Mesenchymal stem cell (in vitro differentiated cells and primary cell): ENCODE measurements at regions not wholly inside any gene's neighbourhood (a gene's known extent, or its start where the extent isn't known, plus 50 kb on each side); places are given as distances from the start of the nearest gene placed in this dataset.
"Not testable (repeated sequence)": the region's sequence is repeated elsewhere in the genome, so short reads cannot be mapped to it uniquely, and the experiment has no call there.

Source experiments
- DNase-seq: peaks from one replicate; pipeline ENCODE4 v3.0.0-alpha.2; 2013
- H2AFZ ChIP-seq: one replicate; pipeline ENCODE4 v1.6.1; 2013; ENCODE audit warnings: low read depth, mild to moderate bottlenecking, control low read depth, inconsistent platforms, low read length, moderate library complexity
- H2AK5ac ChIP-seq: 2 replicates; pipeline ENCODE4 v1.6.1; 2013; ENCODE audit warnings: low read length, moderate library complexity, mild to moderate bottlenecking, inconsistent platforms; ENCODE audit not compliant: severe bottlenecking
- H2BK120ac ChIP-seq: one replicate; pipeline ENCODE4 v1.6.1; 2013; ENCODE audit warnings: low read depth, mild to moderate bottlenecking, inconsistent platforms, low read length, moderate library complexity
- H2BK12ac ChIP-seq, 2 experiments: one replicate each; pipeline ENCODE4 v1.6.1; 2013; ENCODE audit warnings: inconsistent platforms in 2 of 2, low read length in 2 of 2, mild to moderate bottlenecking in 2 of 2, moderate library complexity in 2 of 2, control low read depth in 1 of 2
- H2BK15ac ChIP-seq: one replicate; pipeline ENCODE4 v1.6.1; 2013; ENCODE audit warnings: mild to moderate bottlenecking, low read depth, inconsistent platforms; ENCODE audit not compliant: poor library complexity, severe bottlenecking
- H2BK5ac ChIP-seq: 2 replicates; pipeline ENCODE4 v1.6.1; 2013; ENCODE audit warnings: low read depth, mild to moderate bottlenecking, low read length, control low read depth, inconsistent platforms; ENCODE audit not compliant: poor library complexity, severe bottlenecking
- H3K14ac ChIP-seq, 2 experiments: one replicate each; pipeline ENCODE4 v1.6.1; 2013; ENCODE audit warnings: inconsistent platforms in 2 of 2, low read length in 2 of 2, control low read depth in 1 of 2, mild to moderate bottlenecking in 1 of 2, moderate library complexity in 1 of 2
- H3K18ac ChIP-seq, 2 experiments: one replicate each; pipeline ENCODE4 v1.6.1; 2013; ENCODE audit warnings: inconsistent platforms in 2 of 2, low read length in 2 of 2, control low read depth in 1 of 2, low read depth in 1 of 2, mild to moderate bottlenecking in 1 of 2
- H3K23ac ChIP-seq, 2 experiments: one replicate each; pipeline ENCODE4 v1.6.1; 2013; ENCODE audit warnings: inconsistent platforms in 2 of 2, low read length in 2 of 2, mild to moderate bottlenecking in 2 of 2, moderate library complexity in 2 of 2, control low read depth in 1 of 2
- H3K27ac ChIP-seq: 2 replicates; pipeline ENCODE4 v1.5.1; 2013; ENCODE audit warnings: mild to moderate bottlenecking, moderate library complexity, low read length, control low read depth, inconsistent platforms; ENCODE audit not compliant: poor library complexity, severe bottlenecking
- H3K27me3 ChIP-seq, 2 experiments: 2 replicates each; pipeline versions ENCODE4 v1.6.1 to v1.7.0; 2013; ENCODE audit warnings: low read length in 2 of 2, mild to moderate bottlenecking in 2 of 2, moderate library complexity in 2 of 2, control low read depth in 1 of 2, inconsistent platforms in 1 of 2; ENCODE audit not compliant: control insufficient read depth in 1 of 2, insufficient read depth in 1 of 2
- H3K36me3 ChIP-seq, 2 experiments: 2 replicates each; pipeline versions ENCODE4 v1.6.1 to v1.7.0; 2013; ENCODE audit warnings: low read length in 2 of 2, control low read depth in 1 of 2, inconsistent platforms in 1 of 2, low read depth in 1 of 2, mild to moderate bottlenecking in 1 of 2; ENCODE audit not compliant: insufficient read depth in 2 of 2, control insufficient read depth in 1 of 2
- H3K4ac ChIP-seq, 2 experiments: one replicate each; pipeline ENCODE4 v1.6.1; 2013; ENCODE audit warnings: inconsistent platforms in 2 of 2, low read length in 2 of 2, mild to moderate bottlenecking in 2 of 2, moderate library complexity in 2 of 2, control low read depth in 1 of 2, low read depth in 1 of 2
- H3K4me1 ChIP-seq: 2 replicates; pipeline ENCODE4 v1.6.1; 2013; ENCODE audit warnings: low read depth, low read length, control low read depth; ENCODE audit not compliant: control insufficient read depth, insufficient read depth
- H3K4me2 ChIP-seq: 2 replicates; pipeline ENCODE4 v1.6.1; 2013; ENCODE audit warnings: low read length, mild to moderate bottlenecking, inconsistent platforms; ENCODE audit not compliant: poor library complexity, severe bottlenecking
- H3K4me3 ChIP-seq, 2 experiments: 2 replicates each; pipeline versions ENCODE4 v1.5.1 to v1.7.0; 2013; ENCODE audit warnings: low read length in 2 of 2, mild to moderate bottlenecking in 2 of 2, control low read depth in 1 of 2, low read depth in 1 of 2; ENCODE audit not compliant: insufficient read depth in 1 of 2
- H3K79me1 ChIP-seq: replicated peaks from 2 replicates; pipeline ENCODE4 v1.6.1; 2013; ENCODE audit warnings: mild to moderate bottlenecking, control low read depth, low read length, inconsistent platforms; ENCODE audit not compliant: poor library complexity, severe bottlenecking
- H3K9ac ChIP-seq: 2 replicates; pipeline ENCODE4 v1.7.0; 2013; ENCODE audit warnings: mild to moderate bottlenecking, low read length, moderate library complexity
- H3K9me3 ChIP-seq: 2 replicates; pipeline ENCODE4 v1.7.0; 2013; ENCODE audit warnings: mild to moderate bottlenecking, low read length; ENCODE audit not compliant: control insufficient read depth
- H4K8ac ChIP-seq: one replicate; pipeline ENCODE4 v1.6.1; 2013; ENCODE audit warnings: inconsistent platforms, mild to moderate bottlenecking, low read length, moderate library complexity
- H4K91ac ChIP-seq: one replicate; pipeline ENCODE4 v1.6.1; 2013; ENCODE audit warnings: mild to moderate bottlenecking, low read length, inconsistent platforms
- WGBS: methylation state at CpG from one replicate; pipeline ENCODE4 v1.1.7; 2013; ENCODE audit warnings: mixed read lengths; 5-methylcytosine and 5-hydroxymethylcytosine counted together

DNA sequence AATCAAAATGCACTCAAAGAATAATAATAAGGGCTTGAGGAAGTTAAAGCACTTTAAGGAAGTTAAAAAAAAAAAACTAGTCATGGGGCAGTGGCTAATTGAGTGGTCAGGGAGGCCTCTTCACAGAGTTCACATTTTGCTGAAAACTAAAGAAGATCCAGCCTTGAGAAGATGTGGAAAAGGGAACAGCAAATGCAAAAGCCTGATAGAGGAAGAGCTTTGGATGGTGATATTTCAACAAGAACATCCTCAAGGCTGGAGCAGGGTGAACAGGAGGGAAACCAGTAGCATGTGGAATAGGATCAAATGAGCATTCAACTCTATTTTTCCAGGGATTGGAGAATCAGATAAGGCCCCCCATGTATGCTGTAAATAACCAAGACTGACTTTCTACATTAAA, 165.7 kb downstream of the SPATA31A6 start:
- H3K36me3 ChIP-seq = not testable (repeated sequence)

DNA sequence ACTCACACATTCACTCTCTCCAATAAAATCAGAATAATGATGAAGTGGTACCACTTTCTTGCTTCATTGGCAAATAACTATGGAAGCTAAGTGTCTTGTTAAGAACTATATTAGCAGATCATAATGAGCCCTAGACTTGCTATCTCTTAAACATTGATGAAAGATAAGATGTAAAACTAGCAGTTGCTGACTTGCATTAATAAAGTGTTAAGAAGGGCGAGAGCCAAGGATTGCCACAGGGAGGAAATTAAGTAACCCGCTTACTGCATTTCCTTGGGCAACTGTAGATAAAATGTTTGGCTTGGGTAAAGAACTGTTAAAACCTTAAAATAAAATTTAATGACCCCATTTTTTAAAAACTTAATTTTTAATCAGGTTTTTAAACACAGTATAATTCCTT, 167.0 kb downstream of the SPATA31A6 start:
- H3K27me3 ChIP-seq, H2BK120ac ChIP-seq, H3K4me3 ChIP-seq, H3K18ac ChIP-seq, H3K23ac ChIP-seq, H3K27ac ChIP-seq, H3K4me1 ChIP-seq, H3K9me3 ChIP-seq, H3K79me1 ChIP-seq, H2AFZ ChIP-seq, H4K8ac ChIP-seq, H2AK5ac ChIP-seq, H2BK15ac ChIP-seq, H3K36me3 ChIP-seq, DNase-seq, H2BK12ac ChIP-seq, H3K4me2 ChIP-seq, H3K4ac ChIP-seq, H4K91ac ChIP-seq, H3K9ac ChIP-seq, H3K14ac ChIP-seq, H2BK5ac ChIP-seq: not testable (repeated sequence)
- WGBS = no CpG with 5 or more reads among the region's 2 CpGs

More for the DNA sequence above, 165.7 kb downstream of the SPATA31A6 start:
- H3K27ac ChIP-seq, H4K8ac ChIP-seq, H2AK5ac ChIP-seq, H3K9me3 ChIP-seq, H2BK12ac ChIP-seq, H3K27me3 ChIP-seq, H3K4ac ChIP-seq, H2BK15ac ChIP-seq, DNase-seq, H3K4me1 ChIP-seq, H3K4me2 ChIP-seq, H3K18ac ChIP-seq, H2BK5ac ChIP-seq, H3K23ac ChIP-seq, H3K9ac ChIP-seq, H2AFZ ChIP-seq, H3K14ac ChIP-seq, H3K79me1 ChIP-seq, H2BK120ac ChIP-seq, H3K4me3 ChIP-seq, H4K91ac ChIP-seq: not testable (repeated sequence)

- 40% methylated on average over 18 of the region's 40 CpGs for WGBS
- H3K79me1 ChIP-seq, H4K91ac ChIP-seq, H3K9ac ChIP-seq, H3K14ac ChIP-seq, H3K4me1 ChIP-seq, H2AFZ ChIP-seq, H3K9me3 ChIP-seq, H3K18ac ChIP-seq, H3K23ac ChIP-seq, H2AK5ac ChIP-seq, H3K27me3 ChIP-seq, H2BK12ac ChIP-seq, H2BK15ac ChIP-seq, H3K4ac ChIP-seq, DNase-seq, H4K8ac ChIP-seq, H3K27ac ChIP-seq, H2BK5ac ChIP-seq, H3K4me3 ChIP-seq, H3K4me2 ChIP-seq, H2BK120ac ChIP-seq, H3K36me3 ChIP-seq: not testable (repeated sequence)
Measured at GRCh38 chr9:42357604-42358373, 174.3 kb downstream of the SPATA31A6 start.

GRCh38 chr9:42358626-42359247, 175.3 kb downstream of the SPATA31A6 start:
- H2BK5ac ChIP-seq, H3K4ac ChIP-seq, H3K4me1 ChIP-seq, H3K27me3 ChIP-seq, H3K4me3 ChIP-seq, H3K79me1 ChIP-seq, DNase-seq, H3K18ac ChIP-seq, H3K14ac ChIP-seq, H4K8ac ChIP-seq, H2BK12ac ChIP-seq, H3K9ac ChIP-seq, H3K23ac ChIP-seq, H3K4me2 ChIP-seq, H2BK120ac ChIP-seq, H3K36me3 ChIP-seq, H3K27ac ChIP-seq, H4K91ac ChIP-seq, H3K9me3 ChIP-seq, H2AK5ac ChIP-seq, H2AFZ ChIP-seq, H2BK15ac ChIP-seq: not testable (repeated sequence)
- 0% methylated on average over 1 of the region's 2 CpGs for WGBS
